ENCODE measurements at regions not wholly inside any gene's neighbourhood (a gene's known extent, or its start where the extent isn't known, plus 50 kb on each side); places are given as distances from the start of the nearest gene placed in this dataset.

GRCh38 chr9:16959391-16959790 lies 88.9 kb upstream of the BNC2 start (continued):
- TF ChIP-seq TSHZ2 (CRISPR knock-in tag; IDR thresholded peaks at IDR 0.05) (no peak), POU6F1 (CRISPR knock-in tag; IDR thresholded peaks at IDR 0.05; ENCODE audit: borderline replicate concordance, low read depth) (no peak), TOX (CRISPR knock-in tag; IDR thresholded peaks at IDR 0.05; ENCODE audit: borderline replicate concordance) (no peak), ZFP3 (CRISPR knock-in tag; IDR thresholded peaks at IDR 0.05) (no peak), SNAI2 (CRISPR knock-in tag; IDR thresholded peaks at IDR 0.05) (no peak), ESRRG (CRISPR knock-in tag; IDR thresholded peaks at IDR 0.05) (no peak), ZNF70 (CRISPR knock-in tag; IDR thresholded peaks at IDR 0.05) (no peak), CSDC2 (CRISPR knock-in tag; IDR thresholded peaks at IDR 0.05) (no peak), OSR1 (CRISPR knock-in tag; IDR thresholded peaks at IDR 0.05) (no peak)

GRCh38 chr9:16954040-16954439 lies 83.6 kb upstream of the BNC2 start:
- no peak for ATAC-seq
- TF ChIP-seq ISL1 (CRISPR knock-in tag; IDR thresholded peaks at IDR 0.05), result no peak
- no peak for TF ChIP-seq CSDC2 (CRISPR knock-in tag; IDR thresholded peaks at IDR 0.05)
- TF ChIP-seq SNAI2 (CRISPR knock-in tag; IDR thresholded peaks at IDR 0.05), result no peak
- no peak for TF ChIP-seq OSR1 (CRISPR knock-in tag; IDR thresholded peaks at IDR 0.05)
- TF ChIP-seq ZFP3 (CRISPR knock-in tag; IDR thresholded peaks at IDR 0.05), result no peak
- no peak for TF ChIP-seq BACH2 (CRISPR knock-in tag; IDR thresholded peaks at IDR 0.05; ENCODE audit: borderline replicate concordance)
- no peak for TF ChIP-seq GLIS3 (CRISPR knock-in tag; IDR thresholded peaks at IDR 0.05)
- no peak for TF ChIP-seq CREB5 (CRISPR knock-in tag; IDR thresholded peaks at IDR 0.05; ENCODE audit: low read depth)
- TF ChIP-seq ZNF565 (CRISPR knock-in tag; conservative IDR thresholded peaks at IDR 0.05; ENCODE audit: low read depth), result no peak
- TF ChIP-seq ZC3H10 (CRISPR knock-in tag; IDR thresholded peaks at IDR 0.05), result no peak
- TF ChIP-seq RARB (CRISPR knock-in tag; IDR thresholded peaks at IDR 0.05), result no peak
- no peak for TF ChIP-seq PPARA (CRISPR knock-in tag; IDR thresholded peaks at IDR 0.05; ENCODE audit: borderline replicate concordance)
- no peak for TF ChIP-seq ESRRG (CRISPR knock-in tag; IDR thresholded peaks at IDR 0.05)
- no peak for TF ChIP-seq ZNF70 (CRISPR knock-in tag; IDR thresholded peaks at IDR 0.05)
- TF ChIP-seq TOX (CRISPR knock-in tag; IDR thresholded peaks at IDR 0.05; ENCODE audit: borderline replicate concordance), result no peak
- no peak for TF ChIP-seq PATZ1 (CRISPR knock-in tag; IDR thresholded peaks at IDR 0.05; ENCODE audit: borderline replicate concordance)
- TF ChIP-seq TSHZ2 (CRISPR knock-in tag; IDR thresholded peaks at IDR 0.05), result no peak

GRCh38 chr9:16951502-16951901 lies 81.0 kb upstream of the BNC2 start:
- ATAC-seq, result no peak
- no peak for TF ChIP-seq ZFP30 (CRISPR knock-in tag; IDR thresholded peaks at IDR 0.05)
- no peak for TF ChIP-seq PPARA (CRISPR knock-in tag; IDR thresholded peaks at IDR 0.05; ENCODE audit: borderline replicate concordance)
- no peak for TF ChIP-seq ARNTL (CRISPR knock-in tag; IDR thresholded peaks at IDR 0.05; ENCODE audit: borderline replicate concordance, low read depth)
